ENCODE measurements at regions not wholly inside any gene's neighbourhood (a gene's known extent, or its start where the extent isn't known, plus 50 kb on each side); places are given as distances from the start of the nearest gene placed in this dataset.

DNA sequence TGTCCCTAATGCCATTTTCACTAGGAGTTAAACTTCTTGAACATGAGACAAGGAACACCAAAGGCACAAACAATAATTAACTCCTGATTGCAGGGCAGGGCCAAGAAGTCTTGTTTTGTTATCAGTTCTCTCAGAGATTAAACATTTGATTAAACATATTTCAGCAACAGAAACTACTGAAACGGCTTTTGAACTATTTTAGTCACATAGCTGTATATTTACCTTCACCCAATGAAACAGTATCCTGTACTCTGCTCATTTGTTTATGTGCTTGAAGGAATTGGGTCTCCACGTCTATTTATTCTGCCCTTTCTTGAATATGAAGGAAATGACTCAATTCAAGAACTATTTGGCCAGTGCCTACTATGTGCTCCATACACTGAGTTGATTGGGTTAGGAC is 51.3 kb upstream of the PTCSC3 start (continued):
- TF ChIP-seq, protein P1, sequence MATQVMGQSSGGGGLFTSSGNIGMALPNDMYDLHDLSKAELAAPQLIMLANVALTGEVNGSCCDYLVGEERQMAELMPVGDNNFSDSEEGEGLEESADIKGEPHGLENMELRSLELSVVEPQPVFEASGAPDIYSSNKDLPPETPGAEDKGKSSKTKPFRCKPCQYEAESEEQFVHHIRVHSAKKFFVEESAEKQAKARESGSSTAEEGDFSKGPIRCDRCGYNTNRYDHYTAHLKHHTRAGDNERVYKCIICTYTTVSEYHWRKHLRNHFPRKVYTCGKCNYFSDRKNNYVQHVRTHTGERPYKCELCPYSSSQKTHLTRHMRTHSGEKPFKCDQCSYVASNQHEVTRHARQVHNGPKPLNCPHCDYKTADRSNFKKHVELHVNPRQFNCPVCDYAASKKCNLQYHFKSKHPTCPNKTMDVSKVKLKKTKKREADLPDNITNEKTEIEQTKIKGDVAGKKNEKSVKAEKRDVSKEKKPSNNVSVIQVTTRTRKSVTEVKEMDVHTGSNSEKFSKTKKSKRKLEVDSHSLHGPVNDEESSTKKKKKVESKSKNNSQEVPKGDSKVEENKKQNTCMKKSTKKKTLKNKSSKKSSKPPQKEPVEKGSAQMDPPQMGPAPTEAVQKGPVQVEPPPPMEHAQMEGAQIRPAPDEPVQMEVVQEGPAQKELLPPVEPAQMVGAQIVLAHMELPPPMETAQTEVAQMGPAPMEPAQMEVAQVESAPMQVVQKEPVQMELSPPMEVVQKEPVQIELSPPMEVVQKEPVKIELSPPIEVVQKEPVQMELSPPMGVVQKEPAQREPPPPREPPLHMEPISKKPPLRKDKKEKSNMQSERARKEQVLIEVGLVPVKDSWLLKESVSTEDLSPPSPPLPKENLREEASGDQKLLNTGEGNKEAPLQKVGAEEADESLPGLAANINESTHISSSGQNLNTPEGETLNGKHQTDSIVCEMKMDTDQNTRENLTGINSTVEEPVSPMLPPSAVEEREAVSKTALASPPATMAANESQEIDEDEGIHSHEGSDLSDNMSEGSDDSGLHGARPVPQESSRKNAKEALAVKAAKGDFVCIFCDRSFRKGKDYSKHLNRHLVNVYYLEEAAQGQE (IDR thresholded peaks at IDR 0.05; ENCODE audit: low read depth, low read length), result no peak
- TF ChIP-seq NRF1 (IDR thresholded peaks at IDR 0.05; ENCODE audit: low read depth, low read length) (no peak), NFIC (IDR thresholded peaks at IDR 0.05; ENCODE audit: borderline replicate concordance) (no peak), GABPA (IDR thresholded peaks at IDR 0.05; ENCODE audit: low read depth) (no peak)
- TF ChIP-seq, protein P2, sequence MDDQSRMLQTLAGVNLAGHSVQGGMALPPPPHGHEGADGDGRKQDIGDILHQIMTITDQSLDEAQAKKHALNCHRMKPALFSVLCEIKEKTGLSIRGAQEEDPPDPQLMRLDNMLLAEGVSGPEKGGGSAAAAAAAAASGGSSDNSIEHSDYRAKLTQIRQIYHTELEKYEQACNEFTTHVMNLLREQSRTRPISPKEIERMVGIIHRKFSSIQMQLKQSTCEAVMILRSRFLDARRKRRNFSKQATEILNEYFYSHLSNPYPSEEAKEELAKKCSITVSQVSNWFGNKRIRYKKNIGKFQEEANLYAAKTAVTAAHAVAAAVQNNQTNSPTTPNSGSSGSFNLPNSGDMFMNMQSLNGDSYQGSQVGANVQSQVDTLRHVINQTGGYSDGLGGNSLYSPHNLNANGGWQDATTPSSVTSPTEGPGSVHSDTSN (IDR thresholded peaks at IDR 0.05), result no peak

DNA sequence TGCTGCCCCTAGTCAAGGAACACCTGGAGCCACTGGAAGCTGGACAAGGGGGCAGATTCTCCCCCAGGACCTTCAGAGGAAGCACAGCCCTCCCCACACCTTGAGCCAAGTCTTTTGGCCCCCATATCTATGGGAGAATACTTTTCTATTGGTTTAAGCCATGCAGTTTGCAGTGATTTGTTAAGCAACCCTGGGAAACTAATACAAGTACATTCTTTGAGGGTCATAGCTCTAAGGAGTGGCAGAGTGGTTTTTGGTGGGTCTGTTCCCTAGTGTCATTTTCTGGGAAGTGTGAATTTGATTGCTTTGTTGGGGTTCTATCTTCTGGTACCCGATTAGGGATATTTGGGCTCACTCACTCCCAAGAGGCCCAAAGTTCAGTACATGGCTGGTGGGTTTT is 50.8 kb upstream of the PTCSC3 start:
- no peak overlapping the region for H3K4me3 ChIP-seq (ENCODE audit: low read depth in 2 of 2, low read length in 1 of 2)
- WGBS (ENCODE audit: low lambda C conversion rate), result 15% methylated on average over 1 of the region's 1 CpG
- TF ChIP-seq, protein P3, sequence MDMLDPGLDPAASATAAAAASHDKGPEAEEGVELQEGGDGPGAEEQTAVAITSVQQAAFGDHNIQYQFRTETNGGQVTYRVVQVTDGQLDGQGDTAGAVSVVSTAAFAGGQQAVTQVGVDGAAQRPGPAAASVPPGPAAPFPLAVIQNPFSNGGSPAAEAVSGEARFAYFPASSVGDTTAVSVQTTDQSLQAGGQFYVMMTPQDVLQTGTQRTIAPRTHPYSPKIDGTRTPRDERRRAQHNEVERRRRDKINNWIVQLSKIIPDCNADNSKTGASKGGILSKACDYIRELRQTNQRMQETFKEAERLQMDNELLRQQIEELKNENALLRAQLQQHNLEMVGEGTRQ (IDR thresholded peaks at IDR 0.05; ENCODE audit: borderline replicate concordance, low read depth, low read length), result no peak
- TF ChIP-seq GABPA (IDR thresholded peaks at IDR 0.05; ENCODE audit: low read depth), result no peak
- TF ChIP-seq GATA2 (CRISPR knock-in tag; IDR thresholded peaks at IDR 0.05), result no peak
- TF ChIP-seq, protein P4, sequence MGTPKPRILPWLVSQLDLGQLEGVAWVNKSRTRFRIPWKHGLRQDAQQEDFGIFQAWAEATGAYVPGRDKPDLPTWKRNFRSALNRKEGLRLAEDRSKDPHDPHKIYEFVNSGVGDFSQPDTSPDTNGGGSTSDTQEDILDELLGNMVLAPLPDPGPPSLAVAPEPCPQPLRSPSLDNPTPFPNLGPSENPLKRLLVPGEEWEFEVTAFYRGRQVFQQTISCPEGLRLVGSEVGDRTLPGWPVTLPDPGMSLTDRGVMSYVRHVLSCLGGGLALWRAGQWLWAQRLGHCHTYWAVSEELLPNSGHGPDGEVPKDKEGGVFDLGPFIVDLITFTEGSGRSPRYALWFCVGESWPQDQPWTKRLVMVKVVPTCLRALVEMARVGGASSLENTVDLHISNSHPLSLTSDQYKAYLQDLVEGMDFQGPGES (IDR thresholded peaks at IDR 0.05; ENCODE audit: low read depth, low read length), result no peak
- TF ChIP-seq CHD2 (IDR thresholded peaks at IDR 0.05; ENCODE audit: low read length, partially characterized antibody), result no peak
- no peak for TF ChIP-seq RCOR1 (IDR thresholded peaks at IDR 0.05; ENCODE audit: low read length)
- no peak for TF ChIP-seq ELF1 (IDR thresholded peaks at IDR 0.05)
- no peak for TF ChIP-seq FOXM1 (IDR thresholded peaks at IDR 0.05; ENCODE audit: low read depth)
- no peak for TF ChIP-seq TAF1 (IDR thresholded peaks at IDR 0.05; ENCODE audit: borderline replicate concordance, low read depth, low read length)
- TF ChIP-seq, protein P5, sequence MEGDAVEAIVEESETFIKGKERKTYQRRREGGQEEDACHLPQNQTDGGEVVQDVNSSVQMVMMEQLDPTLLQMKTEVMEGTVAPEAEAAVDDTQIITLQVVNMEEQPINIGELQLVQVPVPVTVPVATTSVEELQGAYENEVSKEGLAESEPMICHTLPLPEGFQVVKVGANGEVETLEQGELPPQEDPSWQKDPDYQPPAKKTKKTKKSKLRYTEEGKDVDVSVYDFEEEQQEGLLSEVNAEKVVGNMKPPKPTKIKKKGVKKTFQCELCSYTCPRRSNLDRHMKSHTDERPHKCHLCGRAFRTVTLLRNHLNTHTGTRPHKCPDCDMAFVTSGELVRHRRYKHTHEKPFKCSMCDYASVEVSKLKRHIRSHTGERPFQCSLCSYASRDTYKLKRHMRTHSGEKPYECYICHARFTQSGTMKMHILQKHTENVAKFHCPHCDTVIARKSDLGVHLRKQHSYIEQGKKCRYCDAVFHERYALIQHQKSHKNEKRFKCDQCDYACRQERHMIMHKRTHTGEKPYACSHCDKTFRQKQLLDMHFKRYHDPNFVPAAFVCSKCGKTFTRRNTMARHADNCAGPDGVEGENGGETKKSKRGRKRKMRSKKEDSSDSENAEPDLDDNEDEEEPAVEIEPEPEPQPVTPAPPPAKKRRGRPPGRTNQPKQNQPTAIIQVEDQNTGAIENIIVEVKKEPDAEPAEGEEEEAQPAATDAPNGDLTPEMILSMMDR (IDR thresholded peaks at IDR 0.05), result no peak
- TF ChIP-seq, protein P1 (IDR thresholded peaks at IDR 0.05; ENCODE audit: low read depth, low read length), result no peak
- no peak for TF ChIP-seq NFIC (IDR thresholded peaks at IDR 0.05; ENCODE audit: borderline replicate concordance)
- TF ChIP-seq TEAD4 (IDR thresholded peaks at IDR 0.05; ENCODE audit: borderline replicate concordance, insufficient read depth), result no peak
- TF ChIP-seq MEF2A (IDR thresholded peaks at IDR 0.05; ENCODE audit: borderline replicate concordance, low read depth), result no peak
- TF ChIP-seq RXRA (IDR thresholded peaks at IDR 0.05; ENCODE audit: borderline replicate concordance, low read depth), result no peak
- TF ChIP-seq EP300 (IDR thresholded peaks at IDR 0.05; ENCODE audit: borderline replicate concordance in 1 of 2, low read depth in 1 of 2, low read length in 1 of 2), result no peak
- no peak for TF ChIP-seq MXI1 (IDR thresholded peaks at IDR 0.05; ENCODE audit: low read depth, low read length)
- no peak overlapping the region for H3K4me2 ChIP-seq
- no peak for DNase-seq
- peaks cover 20% of the 10 kb centered on the region for H3K27me3 ChIP-seq (ENCODE audit: insufficient read depth)
- H3F3A ChIP-seq (replicated peaks; ENCODE audit: insufficient read depth), result no peaks in the 10 kb centered on the region
- H3K27ac ChIP-seq (ENCODE audit: low read depth in 2 of 2, low read length in 1 of 2), result no peak overlapping the region
- H4K20me1 ChIP-seq (ENCODE audit: insufficient read depth), result no peaks in the 10 kb centered on the region
- H3K4me1 ChIP-seq (ENCODE audit: control insufficient read depth in 1 of 2, insufficient read depth in 2 of 2, low read depth in 1 of 2, low read length in 1 of 2), result no peaks in the 10 kb centered on the region
- H3K9me3 ChIP-seq, result no peaks in the 10 kb centered on the region
- no peaks in the 10 kb centered on the region for H3K9me2 ChIP-seq
- H3K36me3 ChIP-seq (replicated peaks in 1 of 2; ENCODE audit: control insufficient read depth in 1 of 2, insufficient read depth in 2 of 2, low read length in 1 of 2), result no peaks in the 10 kb centered on the region
- POLR2A ChIA-PET, result no interaction called here
- H3K9ac ChIP-seq, result no peak overlapping the region
- no peak overlapping the region for H2AFZ ChIP-seq (ENCODE audit: low read depth)
- H3K79me2 ChIP-seq (ENCODE audit: insufficient read depth), result no peaks in the 10 kb centered on the region
- CTCF ChIA-PET, result no interaction called here
